Mesendoderm (in vitro differentiated cells): ENCODE measurements at regions not wholly inside any gene's neighbourhood (a gene's known extent, or its start where the extent isn't known, plus 50 kb on each side); places are given as distances from the start of the nearest gene placed in this dataset.
"Not testable (repeated sequence)": the region's sequence is repeated elsewhere in the genome, so short reads cannot be mapped to it uniquely, and the experiment has no call there.

Experiments
- DNase-seq: peaks from one replicate; pipeline ENCODE4 v3.0.0; 2013
- H2AK5ac ChIP-seq: 2 replicates; pipeline ENCODE4 v1.6.1; 2013; ENCODE audit warnings: low read length, inconsistent platforms
- H2BK120ac ChIP-seq: 2 replicates; pipeline ENCODE4 v1.6.1; 2013; ENCODE audit warnings: low read depth, mild to moderate bottlenecking, low read length, moderate library complexity, mixed read lengths
- H2BK15ac ChIP-seq: replicated peaks from 2 replicates; pipeline ENCODE4 v1.6.1; 2013; ENCODE audit warnings: low read depth, mild to moderate bottlenecking, moderate library complexity
- H2BK5ac ChIP-seq: 2 replicates; pipeline ENCODE4 v1.6.1; 2013; ENCODE audit warnings: low read length, inconsistent platforms
- H3K18ac ChIP-seq: 2 replicates; pipeline ENCODE4 v1.6.1; 2013; ENCODE audit warnings: mild to moderate bottlenecking, low read length, mixed read lengths
- H3K23ac ChIP-seq: one replicate; pipeline ENCODE4 v1.6.1; 2013; ENCODE audit warnings: low read length
- H3K27ac ChIP-seq: 2 replicates; pipeline ENCODE4 v1.5.1; 2013; ENCODE audit warnings: low read depth, mild to moderate bottlenecking, inconsistent platforms, low read length, moderate library complexity
- H3K27me3 ChIP-seq: 2 replicates; pipeline ENCODE4 v1.6.1; 2013; ENCODE audit warnings: low read length, control low read depth, mild to moderate bottlenecking, inconsistent platforms; ENCODE audit not compliant: insufficient read depth, poor library complexity
- H3K36me3 ChIP-seq: 2 replicates; pipeline ENCODE4 v1.6.1; 2013; ENCODE audit warnings: low read length, inconsistent platforms; ENCODE audit not compliant: control insufficient read depth, insufficient read depth
- H3K4ac ChIP-seq: one replicate; pipeline ENCODE4 v1.6.1; 2013; ENCODE audit warnings: low read depth, mild to moderate bottlenecking, low read length, moderate library complexity
- H3K4me1 ChIP-seq: 2 replicates; pipeline ENCODE4 v1.6.1; 2013; ENCODE audit warnings: low read depth, low read length, inconsistent platforms; ENCODE audit not compliant: control insufficient read depth
- H3K4me2 ChIP-seq: 2 replicates; pipeline ENCODE4 v1.6.1; 2013; ENCODE audit warnings: low read length
- H3K4me3 ChIP-seq: 2 replicates; pipeline ENCODE4 v1.5.1; 2013; ENCODE audit warnings: mild to moderate bottlenecking, low read length
- H3K56ac ChIP-seq: one replicate; pipeline ENCODE4 v1.6.1; 2013; ENCODE audit warnings: low read length
- H3K79me1 ChIP-seq: 2 replicates; pipeline ENCODE4 v1.6.1; 2013; ENCODE audit warnings: low read length, inconsistent platforms
- H3K79me2 ChIP-seq: 2 replicates; pipeline ENCODE4 v1.6.1; 2013; ENCODE audit warnings: mild to moderate bottlenecking, low read length; ENCODE audit not compliant: control insufficient read depth, insufficient read depth
- H3K9ac ChIP-seq: 2 replicates; pipeline ENCODE4 v1.6.1; 2013; ENCODE audit warnings: low read length, inconsistent platforms
- H4K5ac ChIP-seq: one replicate; pipeline ENCODE4 v1.6.1; 2013; ENCODE audit warnings: low read length
- H4K8ac ChIP-seq: one replicate; pipeline ENCODE4 v1.6.1; 2013; ENCODE audit warnings: low read depth, mild to moderate bottlenecking, control low read depth, low read length, moderate library complexity
- WGBS: extraction: QIAGEN DNeasy Blood & Tissue Kit; methylation state at CpG from one replicate; pipeline ENCODE4 v1.1.7; 2013; ENCODE audit warnings: low lambda C conversion rate, missing lambda C conversion rate; ENCODE audit not compliant: insufficient coverage; ENCODE audit errors: extremely low coverage; 5-methylcytosine and 5-hydroxymethylcytosine counted together

DNA sequence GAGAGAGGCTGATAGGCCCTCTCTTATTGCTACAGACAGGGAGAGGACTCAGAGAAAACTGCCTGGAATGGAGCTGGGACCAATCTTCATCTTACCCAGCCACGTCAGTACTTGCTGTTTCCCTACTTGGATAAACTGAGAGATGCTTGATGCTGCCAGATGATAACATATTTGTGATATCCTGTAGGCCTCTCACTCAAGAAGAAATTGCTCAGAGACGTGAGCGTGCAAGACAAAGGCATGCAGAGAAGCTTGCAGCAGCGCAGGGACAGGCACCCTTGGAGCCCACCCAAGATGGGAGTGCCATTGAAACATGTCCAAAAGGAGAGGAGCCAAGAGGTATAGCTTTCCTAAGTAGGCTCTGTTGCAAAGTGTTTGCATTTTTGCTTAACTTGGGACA, 114.7 kb upstream of the GOLGA6L4 start:
- not testable (repeated sequence) for H3K36me3 ChIP-seq, H3K4me3 ChIP-seq, H2BK5ac ChIP-seq, H4K5ac ChIP-seq, H3K79me1 ChIP-seq, H4K8ac ChIP-seq, H3K4me1 ChIP-seq, H3K4me2 ChIP-seq, H3K9ac ChIP-seq, H3K27me3 ChIP-seq, H2BK120ac ChIP-seq, DNase-seq, H3K18ac ChIP-seq, H3K23ac ChIP-seq, H3K79me2 ChIP-seq, H3K56ac ChIP-seq, H2BK15ac ChIP-seq, H2AK5ac ChIP-seq, H3K27ac ChIP-seq, H3K4ac ChIP-seq
- WGBS = no CpG with 5 or more reads among the region's 4 CpGs

DNA sequence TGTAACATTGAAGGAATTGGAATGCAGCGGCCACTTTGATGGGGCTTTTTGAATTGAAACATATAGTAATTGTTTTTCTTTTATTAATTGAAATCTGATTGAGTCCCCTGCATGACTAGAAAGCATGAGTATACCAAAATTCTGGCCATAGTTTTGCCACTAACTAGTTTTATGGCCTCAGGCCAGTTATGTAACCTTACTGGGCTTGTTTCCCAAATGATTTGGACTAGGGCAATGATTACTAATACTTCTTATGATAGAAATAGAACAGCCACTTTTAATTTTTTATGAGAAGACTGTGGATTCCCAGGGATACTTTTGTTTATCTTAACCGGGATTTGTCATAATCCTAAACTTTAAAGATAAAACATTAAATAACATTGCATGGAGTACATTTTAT, 106.9 kb upstream of the GOLGA6L4 start:
- not testable (repeated sequence) for H4K5ac ChIP-seq, H3K36me3 ChIP-seq, H4K8ac ChIP-seq, H2BK120ac ChIP-seq, H3K79me2 ChIP-seq, H3K27me3 ChIP-seq, H3K79me1 ChIP-seq, H3K4ac ChIP-seq, H2AK5ac ChIP-seq, H2BK15ac ChIP-seq, H3K23ac ChIP-seq, H3K4me2 ChIP-seq, H3K9ac ChIP-seq, H3K4me3 ChIP-seq, DNase-seq, H3K56ac ChIP-seq, H2BK5ac ChIP-seq, H3K4me1 ChIP-seq, H3K18ac ChIP-seq, H3K27ac ChIP-seq
- no CpG with 5 or more reads among the region's 2 CpGs for WGBS

DNA sequence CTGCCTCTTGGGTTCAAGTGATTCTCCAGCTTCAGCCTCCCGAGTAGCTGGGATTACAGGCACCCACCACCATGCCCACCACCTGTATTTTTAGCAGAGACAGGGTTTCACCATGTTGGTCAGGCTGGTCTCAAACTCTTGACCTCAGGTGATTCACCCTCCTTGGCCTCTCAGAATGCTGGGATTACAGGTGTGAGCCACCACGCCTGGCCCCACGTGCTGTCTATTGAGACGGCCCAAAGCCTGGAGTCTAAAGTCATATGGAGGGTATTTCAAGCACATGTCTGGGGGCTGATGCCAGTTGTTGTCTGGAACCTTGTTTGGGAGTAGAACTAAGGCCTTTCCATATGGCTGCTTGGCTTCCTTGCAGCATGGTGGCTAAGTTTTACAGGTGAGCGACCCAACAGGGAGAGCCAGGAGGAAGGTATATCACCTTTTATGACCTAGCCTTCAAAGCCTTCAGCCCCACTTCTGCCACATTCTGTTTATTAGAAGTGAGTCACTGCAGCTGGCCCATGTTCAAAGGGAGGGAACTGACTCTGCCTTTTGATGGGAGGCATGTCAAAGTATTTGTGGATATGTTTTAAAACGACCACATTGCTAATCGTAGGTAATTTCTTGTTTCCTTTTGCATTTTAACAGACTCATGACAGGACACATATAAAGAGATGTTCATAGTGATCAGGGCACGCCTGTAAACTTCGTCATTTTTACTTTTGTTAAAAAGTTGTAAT, 105.3 kb upstream of the GOLGA6L4 start:
- H3K27ac ChIP-seq, H3K23ac ChIP-seq: not testable (repeated sequence)
- WGBS = no CpG with 5 or more reads among the region's 9 CpGs

DNA sequence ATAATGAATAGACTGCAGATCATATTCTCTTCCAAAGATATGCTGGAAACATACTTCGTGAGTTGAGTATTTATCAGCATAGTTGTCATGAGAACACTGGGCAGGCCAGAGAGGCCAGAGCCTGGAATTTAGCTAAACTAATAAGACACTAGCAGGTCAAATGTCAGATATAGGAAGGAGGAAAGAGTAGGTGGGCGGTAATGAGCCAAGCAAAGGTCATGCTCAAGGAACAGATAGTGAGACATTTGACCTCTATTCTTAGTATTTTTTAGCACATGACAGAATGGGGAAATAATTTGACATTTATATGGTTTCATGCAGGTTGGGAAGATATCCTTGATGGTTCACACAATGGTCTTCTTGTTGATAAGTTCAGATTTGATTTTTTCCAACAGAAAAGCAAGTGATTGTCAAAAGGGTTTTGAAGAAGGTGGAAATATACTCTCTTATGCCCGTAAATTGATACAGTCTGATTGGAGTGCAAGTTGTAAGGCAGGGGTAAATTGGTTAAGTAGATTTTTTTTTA, 99.6 kb upstream of the GOLGA6L4 start:
- not testable (repeated sequence) for H3K18ac ChIP-seq, H4K8ac ChIP-seq, H3K4me3 ChIP-seq, H3K4me1 ChIP-seq, H3K79me1 ChIP-seq, H3K4me2 ChIP-seq, H3K36me3 ChIP-seq, H3K27me3 ChIP-seq, H3K9ac ChIP-seq, H3K27ac ChIP-seq, H2BK15ac ChIP-seq, H3K56ac ChIP-seq, H3K23ac ChIP-seq, H2AK5ac ChIP-seq, H2BK5ac ChIP-seq, H3K4ac ChIP-seq, H2BK120ac ChIP-seq, H3K79me2 ChIP-seq, H4K5ac ChIP-seq, DNase-seq
- no CpG with 5 or more reads among the region's 3 CpGs for WGBS

More for the DNA sequence above, 105.3 kb upstream of the GOLGA6L4 start:
- not testable (repeated sequence) for H3K36me3 ChIP-seq, H3K56ac ChIP-seq, H4K8ac ChIP-seq, H3K18ac ChIP-seq, H3K4me3 ChIP-seq, H2AK5ac ChIP-seq, H2BK120ac ChIP-seq, H2BK5ac ChIP-seq, H3K27me3 ChIP-seq, H3K9ac ChIP-seq, H3K79me1 ChIP-seq, H3K4ac ChIP-seq, H3K4me2 ChIP-seq, H4K5ac ChIP-seq, DNase-seq, H3K79me2 ChIP-seq, H3K4me1 ChIP-seq, H2BK15ac ChIP-seq

GRCh38 chr15:84142888-84143337, 92.7 kb upstream of the GOLGA6L4 start:
- no peak overlapping the region for H2BK15ac ChIP-seq
- H3K23ac ChIP-seq = no peak overlapping the region
- WGBS = no CpG with 5 or more reads among the region's 7 CpGs
- H3K56ac ChIP-seq = peak overlapping the region; percentile 57
- no peak overlapping the region for H2BK120ac ChIP-seq
- H2AK5ac ChIP-seq = no peak overlapping the region
- peak overlapping the region; percentile 24 for H3K4me2 ChIP-seq
- H3K9ac ChIP-seq = peak overlapping the region; percentile 46
- no peaks in the 10 kb centered on the region for H3K79me1 ChIP-seq
- no peak overlapping the region for H4K5ac ChIP-seq
- no peak overlapping the region for H3K27ac ChIP-seq
- no peaks in the 10 kb centered on the region for H3K36me3 ChIP-seq
- H4K8ac ChIP-seq = no peak overlapping the region
- no peak overlapping the region for H3K4ac ChIP-seq
- no peak overlapping the region for H3K18ac ChIP-seq
- H3K4me3 ChIP-seq = no peak overlapping the region
- H3K27me3 ChIP-seq = no peaks in the 10 kb centered on the region
- DNase-seq = peak; percentile 86
- H3K79me2 ChIP-seq = no peaks in the 10 kb centered on the region
- no peaks in the 10 kb centered on the region for H3K4me1 ChIP-seq
- H2BK5ac ChIP-seq = no peak overlapping the region
